HG03097 (cell line): ENCODE measurements at regions not wholly inside any gene's neighbourhood (a gene's known extent, or its start where the extent isn't known, plus 50 kb on each side); places are given as distances from the start of the nearest gene placed in this dataset.
"Not testable (repeated sequence)": the region's sequence is repeated elsewhere in the genome, so short reads cannot be mapped to it uniquely, and the experiment has no call there.

Experiments used
- ATAC-seq: cut with Tn5 transposase; IDR thresholded peaks from one replicate; pipeline ENCODE4 v1.9.1; 2021; ENCODE audit not compliant: unreplicated experiment, low FRiP score

- no peak for ATAC-seq
These were observed 236.6 kb upstream of the NOL4 start for GRCh38 chr18:34461266-34461665.

- peak; percentile 95 for ATAC-seq
These were observed 242.3 kb upstream of the NOL4 start for GRCh38 chr18:34467058-34467457.

GRCh38 chr18:34480162-34480700, 229.9 kb upstream of the DTNA start:
- ATAC-seq, result no peak

- ATAC-seq, result no peak
These were observed 227.9 kb upstream of the DTNA start for GRCh38 chr18:34482204-34482603.

- no peak for ATAC-seq
These were observed 226.9 kb upstream of the DTNA start for GRCh38 chr18:34483198-34483597.

- no peak for ATAC-seq
These were observed 218.4 kb upstream of the DTNA start for GRCh38 chr18:34491719-34492118.

- ATAC-seq, result no peak
These were observed 217.4 kb upstream of the DTNA start for GRCh38 chr18:34492652-34493051.

- peak; percentile 78 for ATAC-seq
These were observed 217.0 kb upstream of the DTNA start for GRCh38 chr18:34493099-34493544.

GRCh38 chr18:34493566-34494358, 216.3 kb upstream of the DTNA start:
- peak; percentile 54 for ATAC-seq

GRCh38 chr18:34494359-34494696, 215.8 kb upstream of the DTNA start:
- no peak for ATAC-seq

GRCh38 chr18:34495506-34495905, 214.6 kb upstream of the DTNA start:
- no peak for ATAC-seq

GRCh38 chr18:34501553-34501952, 208.5 kb upstream of the DTNA start:
- no peak for ATAC-seq

GRCh38 chr18:34506198-34506597, 203.9 kb upstream of the DTNA start:
- ATAC-seq, result no peak

- no peak for ATAC-seq
These were observed 200.9 kb upstream of the DTNA start for GRCh38 chr18:34509163-34509562.

GRCh38 chr18:34509879-34510586, 200.1 kb upstream of the DTNA start:
- ATAC-seq, result no peak

- no peak for ATAC-seq
These were observed 199.2 kb upstream of the DTNA start for GRCh38 chr18:34510926-34511325.

- no peak for ATAC-seq
These were observed 198.7 kb upstream of the DTNA start for GRCh38 chr18:34511435-34511834.

GRCh38 chr18:34511879-34512278, 198.2 kb upstream of the DTNA start:
- no peak for ATAC-seq

- no peak for ATAC-seq
These were observed 195.9 kb upstream of the DTNA start for GRCh38 chr18:34514238-34514637.

- no peak for ATAC-seq
These were observed 195.1 kb upstream of the DTNA start for GRCh38 chr18:34514957-34515356.

- ATAC-seq, result not testable (repeated sequence)
These were observed 193.7 kb upstream of the DTNA start for GRCh38 chr18:34516355-34516754.

- ATAC-seq, result not testable (repeated sequence)
These were observed 193.1 kb upstream of the DTNA start for GRCh38 chr18:34516996-34517395.
